Gastroesophageal sphincter (tissue), 3 donors: ENCODE measurements at regions not wholly inside any gene's neighbourhood (a gene's known extent, or its start where the extent isn't known, plus 50 kb on each side); places are given as distances from the start of the nearest gene placed in this dataset.

Experiments used
- POLR2A ChIP-seq, 2 donors: fragments of 450-650 bp; IDR thresholded peaks; one replicate each; pipeline ENCODE4 v1.6.1; 2017; ENCODE audit warnings: antibody characterized with exemption in 2 of 2, mild to moderate bottlenecking in 2 of 2, moderate library complexity in 1 of 2
- TF ChIP-seq, protein P1 (sequence below), 4 experiments: fragments of 200-600 bp in 2 of 4; fragments of 450-650 bp in 2 of 4; sonication (generic) in 1 of 4; IDR thresholded peaks; one replicate each; pipeline ENCODE4 v1.5.1; 2017 to 2019; ENCODE audit warnings: antibody characterized with exemption in 4 of 4, mild to moderate bottlenecking in 2 of 4, moderate library complexity in 2 of 4

DNA sequence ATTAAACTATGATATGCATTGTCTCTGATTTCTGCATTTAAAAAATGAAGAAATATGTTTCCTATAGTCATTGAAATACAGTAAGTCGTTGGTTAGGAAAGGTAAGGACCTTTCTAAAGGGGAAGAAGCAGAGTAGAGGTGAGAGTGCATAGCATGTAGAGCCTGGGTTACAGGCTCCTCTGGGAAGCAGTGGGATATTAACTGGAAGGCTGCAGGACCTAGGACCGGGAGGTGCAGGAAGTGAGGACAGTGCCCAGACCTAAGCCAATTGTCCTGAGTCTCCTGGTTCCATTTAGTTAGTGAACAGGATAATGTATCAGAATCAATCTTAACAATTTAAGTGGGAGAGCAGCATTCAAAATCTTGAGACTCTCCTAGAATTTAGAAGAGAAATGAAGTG, 237.1 kb upstream of the NUDT6 start:
- TF ChIP-seq, protein P1, sequence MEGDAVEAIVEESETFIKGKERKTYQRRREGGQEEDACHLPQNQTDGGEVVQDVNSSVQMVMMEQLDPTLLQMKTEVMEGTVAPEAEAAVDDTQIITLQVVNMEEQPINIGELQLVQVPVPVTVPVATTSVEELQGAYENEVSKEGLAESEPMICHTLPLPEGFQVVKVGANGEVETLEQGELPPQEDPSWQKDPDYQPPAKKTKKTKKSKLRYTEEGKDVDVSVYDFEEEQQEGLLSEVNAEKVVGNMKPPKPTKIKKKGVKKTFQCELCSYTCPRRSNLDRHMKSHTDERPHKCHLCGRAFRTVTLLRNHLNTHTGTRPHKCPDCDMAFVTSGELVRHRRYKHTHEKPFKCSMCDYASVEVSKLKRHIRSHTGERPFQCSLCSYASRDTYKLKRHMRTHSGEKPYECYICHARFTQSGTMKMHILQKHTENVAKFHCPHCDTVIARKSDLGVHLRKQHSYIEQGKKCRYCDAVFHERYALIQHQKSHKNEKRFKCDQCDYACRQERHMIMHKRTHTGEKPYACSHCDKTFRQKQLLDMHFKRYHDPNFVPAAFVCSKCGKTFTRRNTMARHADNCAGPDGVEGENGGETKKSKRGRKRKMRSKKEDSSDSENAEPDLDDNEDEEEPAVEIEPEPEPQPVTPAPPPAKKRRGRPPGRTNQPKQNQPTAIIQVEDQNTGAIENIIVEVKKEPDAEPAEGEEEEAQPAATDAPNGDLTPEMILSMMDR (IDR thresholded peaks at IDR 0.05) = no peak
- no peak for TF ChIP-seq POLR2A (IDR thresholded peaks at IDR 0.05)
